Naive B cell (primary cell): ENCODE measurements at regions not wholly inside any gene's neighbourhood (a gene's known extent, or its start where the extent isn't known, plus 50 kb on each side); places are given as distances from the start of the nearest gene placed in this dataset.
"Not testable (repeated sequence)": the region's sequence is repeated elsewhere in the genome, so short reads cannot be mapped to it uniquely, and the experiment has no call there.

ENCODE experiments used
- ATAC-seq, 2 donors: fragments of 150-1000 bp; cut with Tn5 transposase; 2 replicates each; pipeline ENCODE4 v1.10.0; 2021; ENCODE audit warnings: low read depth in 2 of 2, mild to moderate bottlenecking in 2 of 2, moderate library complexity in 2 of 2
- DNase-seq: peaks from one replicate; pipeline ENCODE4 v3.0.0; 2022
- H3K27ac Mint-ChIP-seq, 6 donors: one replicate each; pipeline ENCODE4 v1.8.0; 2020 to 2022; ENCODE audit warnings: mild to moderate bottlenecking in 6 of 6, mixed read lengths in 6 of 6, moderate library complexity in 5 of 6, inconsistent platforms in 2 of 6
- H3K27me3 Mint-ChIP-seq, 3 donors: one replicate each; pipeline ENCODE4 v1.8.0; 2021 to 2022; ENCODE audit warnings: mixed read lengths in 3 of 3, mild to moderate bottlenecking in 1 of 3
- H3K36me3 Mint-ChIP-seq, 2 donors: one replicate each; pipeline ENCODE4 v1.8.0; 2020 to 2022; ENCODE audit warnings: mixed read lengths in 2 of 2, inconsistent platforms in 1 of 2, mild to moderate bottlenecking in 1 of 2
- H3K4me1 Mint-ChIP-seq, 3 donors: one replicate each; pipeline ENCODE4 v1.8.0; 2020 to 2022; ENCODE audit warnings: mixed read lengths in 3 of 3, inconsistent platforms in 1 of 3, mild to moderate bottlenecking in 1 of 3, moderate library complexity in 1 of 3
- H3K4me3 Mint-ChIP-seq, 8 donors: one replicate each; pipeline ENCODE4 v1.8.0; 2020 to 2022; ENCODE audit warnings: mild to moderate bottlenecking in 8 of 8, mixed read lengths in 8 of 8, moderate library complexity in 8 of 8, inconsistent platforms in 2 of 8
- H3K9me3 Mint-ChIP-seq, 7 donors: one replicate each; pipeline ENCODE4 v1.8.0; 2020 to 2022; ENCODE audit warnings: mixed read lengths in 7 of 7, mild to moderate bottlenecking in 5 of 7, inconsistent platforms in 2 of 7, moderate library complexity in 1 of 7

GRCh38 chr2:146385031-146385430 is 1459.8 kb upstream of the ACVR2A start:
- no peak for ATAC-seq
- Mint-ChIP-seq H3K9me3 (no peaks in the 10 kb centered on the region), H3K4me3 (no peak overlapping the region), H3K27me3 (no peaks in the 10 kb centered on the region), H3K36me3 (no peaks in the 10 kb centered on the region), H3K27ac (no peak overlapping the region), H3K4me1 (peaks cover 4 to 9% (median 6%) of the 10 kb centered on the region in 3 donors)
- no peak for DNase-seq

- no peak for ATAC-seq
- no peak for DNase-seq
- no peaks in the 10 kb centered on the region for H3K27me3 Mint-ChIP-seq
- H3K27ac Mint-ChIP-seq = no peak overlapping the region
- H3K4me3 Mint-ChIP-seq = no peak overlapping the region
- peaks cover 0 to 13% (median 2%) of the 10 kb centered on the region in 7 donors for H3K9me3 Mint-ChIP-seq
- no peaks in the 10 kb centered on the region for H3K36me3 Mint-ChIP-seq
- H3K4me1 Mint-ChIP-seq = no peaks in the 10 kb centered on the region
Measured at GRCh38 chr2:146376511-146377064, 1468.2 kb upstream of the ACVR2A start.

GRCh38 chr2:146374505-146374904 is 1470.3 kb upstream of the ACVR2A start:
- H3K36me3 Mint-ChIP-seq = no peaks in the 10 kb centered on the region
- H3K9me3 Mint-ChIP-seq = peaks cover 2 to 22% (median 6%) of the 10 kb centered on the region in 7 donors
- no peak overlapping the region for H3K27ac Mint-ChIP-seq
- H3K4me1 Mint-ChIP-seq = no peaks in the 10 kb centered on the region
- no peak overlapping the region for H3K4me3 Mint-ChIP-seq
- DNase-seq (no peak), ATAC-seq (no peak)
- H3K27me3 Mint-ChIP-seq = no peaks in the 10 kb centered on the region

- H3K27ac Mint-ChIP-seq, H3K4me3 Mint-ChIP-seq, H3K27me3 Mint-ChIP-seq, H3K4me1 Mint-ChIP-seq, DNase-seq, ATAC-seq, H3K36me3 Mint-ChIP-seq: not testable (repeated sequence)
- H3K9me3 Mint-ChIP-seq = peaks cover 4 to 24% (median 6%) of the 10 kb centered on the region in 7 donors
Measured at GRCh38 chr2:146371364-146371763, 1473.5 kb upstream of the ACVR2A start.

GRCh38 chr2:146370826-146371225 is 1474.0 kb upstream of the ACVR2A start:
- ATAC-seq (no peak), DNase-seq (no peak)
- Mint-ChIP-seq H3K36me3 (no peaks in the 10 kb centered on the region), H3K4me3 (no peak overlapping the region), H3K4me1 (no peaks in the 10 kb centered on the region), H3K9me3 (peaks cover 4 to 24% (median 6%) of the 10 kb centered on the region in 7 donors), H3K27me3 (no peaks in the 10 kb centered on the region), H3K27ac (no peak overlapping the region)

GRCh38 chr2:146366276-146366675 is 1478.6 kb upstream of the ACVR2A start:
- Mint-ChIP-seq H3K4me3 (no peak overlapping the region), H3K9me3 (peaks cover 0 to 11% (median 4%) of the 10 kb centered on the region in 7 donors), H3K27me3 (no peaks in the 10 kb centered on the region), H3K4me1 (no peaks in the 10 kb centered on the region), H3K27ac (no peak overlapping the region), H3K36me3 (no peaks in the 10 kb centered on the region)
- no peak for DNase-seq
- no peak for ATAC-seq

GRCh38 chr2:146365041-146365440 is 1479.8 kb upstream of the ACVR2A start:
- H3K9me3 Mint-ChIP-seq = peaks cover 0 to 4% (median 0%) of the 10 kb centered on the region in 7 donors
- no peaks in the 10 kb centered on the region for H3K4me1 Mint-ChIP-seq
- DNase-seq (no peak), ATAC-seq (no peak)
- H3K27ac Mint-ChIP-seq = no peak overlapping the region
- no peaks in the 10 kb centered on the region for H3K27me3 Mint-ChIP-seq
- no peaks in the 10 kb centered on the region for H3K36me3 Mint-ChIP-seq
- no peak overlapping the region for H3K4me3 Mint-ChIP-seq

GRCh38 chr2:146363731-146364130 is 1481.1 kb upstream of the ACVR2A start:
- peaks cover 0 to 2% (median 0%) of the 10 kb centered on the region in 7 donors for H3K9me3 Mint-ChIP-seq
- no peak for DNase-seq
- no peaks in the 10 kb centered on the region for H3K4me1 Mint-ChIP-seq
- no peak for ATAC-seq
- no peak overlapping the region for H3K4me3 Mint-ChIP-seq
- no peaks in the 10 kb centered on the region for H3K36me3 Mint-ChIP-seq
- H3K27ac Mint-ChIP-seq = no peak overlapping the region
- no peaks in the 10 kb centered on the region for H3K27me3 Mint-ChIP-seq

GRCh38 chr2:146351689-146352088 is 1493.1 kb upstream of the ACVR2A start:
- Mint-ChIP-seq H3K36me3 (no peaks in the 10 kb centered on the region), H3K4me1 (no peaks in the 10 kb centered on the region), H3K27me3 (no peaks in the 10 kb centered on the region), H3K27ac (no peak overlapping the region), H3K9me3 (peaks cover 0 to 2% (median 0%) of the 10 kb centered on the region in 7 donors), H3K4me3 (no peak overlapping the region)
- DNase-seq (no peak), ATAC-seq (no peak)

- DNase-seq = no peak
- Mint-ChIP-seq H3K27me3 (no peaks in the 10 kb centered on the region), H3K4me1 (no peaks in the 10 kb centered on the region), H3K27ac (no peak overlapping the region), H3K36me3 (no peaks in the 10 kb centered on the region), H3K9me3 (peaks cover 0 to 2% (median 0%) of the 10 kb centered on the region in 7 donors), H3K4me3 (no peak overlapping the region)
- ATAC-seq = no peak
Measured at GRCh38 chr2:146349334-146349733, 1495.5 kb upstream of the ACVR2A start.

- H3K36me3 Mint-ChIP-seq = no peaks in the 10 kb centered on the region
- DNase-seq = no peak
- H3K27ac Mint-ChIP-seq = no peak overlapping the region
- H3K27me3 Mint-ChIP-seq = no peaks in the 10 kb centered on the region
- no peaks in the 10 kb centered on the region for H3K9me3 Mint-ChIP-seq
- H3K4me1 Mint-ChIP-seq = no peaks in the 10 kb centered on the region
- H3K4me3 Mint-ChIP-seq = no peak overlapping the region
- no peak for ATAC-seq
Measured at GRCh38 chr2:146324951-146325350, 1519.9 kb upstream of the ACVR2A start.

GRCh38 chr2:146323564-146323963 is 1521.3 kb upstream of the ACVR2A start:
- no peak overlapping the region for H3K4me3 Mint-ChIP-seq
- no peaks in the 10 kb centered on the region for H3K4me1 Mint-ChIP-seq
- H3K27me3 Mint-ChIP-seq = no peaks in the 10 kb centered on the region
- no peak overlapping the region for H3K27ac Mint-ChIP-seq
- ATAC-seq (no peak), DNase-seq (no peak)
- no peaks in the 10 kb centered on the region for H3K9me3 Mint-ChIP-seq
- H3K36me3 Mint-ChIP-seq = no peaks in the 10 kb centered on the region

GRCh38 chr2:146321175-146321574 is 1523.7 kb upstream of the ACVR2A start:
- no peak for ATAC-seq
- Mint-ChIP-seq H3K27ac (no peak overlapping the region), H3K36me3 (no peaks in the 10 kb centered on the region), H3K4me1 (no peaks in the 10 kb centered on the region), H3K27me3 (no peaks in the 10 kb centered on the region), H3K4me3 (no peak overlapping the region), H3K9me3 (no peaks in the 10 kb centered on the region)
- DNase-seq = no peak

- Mint-ChIP-seq H3K4me3 (no peak overlapping the region), H3K4me1 (no peaks in the 10 kb centered on the region), H3K9me3 (no peaks in the 10 kb centered on the region), H3K27me3 (no peaks in the 10 kb centered on the region), H3K36me3 (no peaks in the 10 kb centered on the region), H3K27ac (no peak overlapping the region)
- ATAC-seq = no peak
- no peak for DNase-seq
Measured at GRCh38 chr2:146317959-146318358, 1526.9 kb upstream of the ACVR2A start.

GRCh38 chr2:146312899-146313298 is 1531.9 kb upstream of the ACVR2A start:
- Mint-ChIP-seq H3K36me3 (no peaks in the 10 kb centered on the region), H3K4me1 (no peaks in the 10 kb centered on the region), H3K27me3 (no peaks in the 10 kb centered on the region), H3K4me3 (no peak overlapping the region), H3K9me3 (peaks cover 0 to 5% (median 0%) of the 10 kb centered on the region in 7 donors), H3K27ac (peak overlapping the region in 1 of 6 donors; percentile 0)
- no peak for ATAC-seq
- no peak for DNase-seq
